H1 (cell line): ENCODE measurements at regions not wholly inside any gene's neighbourhood (a gene's known extent, or its start where the extent isn't known, plus 50 kb on each side); places are given as distances from the start of the nearest gene placed in this dataset.

Experiments
- CTCF ChIA-PET: fragments of 300-600 bp; sonication (Branson Sonifier 250); formaldehyde crosslinking; loops from one replicate; lab custom pipeline; 2021; ENCODE audit not compliant: partially characterized antibody; lab: Charles Lee
- POLR2A ChIA-PET: fragments of 300-600 bp; sonication (Branson Sonifier 250); formaldehyde crosslinking; loops from one replicate; lab custom pipeline; 2021; ENCODE audit warnings: inconsistent platforms; ENCODE audit not compliant: partially characterized antibody; lab: Charles Lee
- DNase-seq, 2 experiments: peaks; one replicate each; pipeline versions ENCODE4 v3.0.0 to v3.0.0-alpha.2; 2010 to 2022; ENCODE audit warnings: low spot score in 2 of 2, low read depth in 1 of 2, mixed read lengths in 1 of 2
- FAIRE-seq: peaks from 2 replicates; lab custom pipeline; 2011; peaks lifted over from hg19 to GRCh38; lab: Jason Lieb, UNC
- H2AFZ ChIP-seq: 2 replicates; pipeline ENCODE4 v1.8.1; 2012; ENCODE audit warnings: low read length, inconsistent platforms
- H2AK5ac ChIP-seq: 2 replicates; pipeline ENCODE4 v1.6.1; 2013; ENCODE audit warnings: low read depth, low read length
- H2BK120ac ChIP-seq: replicated peaks from 2 replicates; pipeline ENCODE3; 2013; ENCODE audit warnings: low read depth, low read length, inconsistent platforms
- H2BK12ac ChIP-seq: 2 replicates; pipeline ENCODE4 v1.6.1; 2013; ENCODE audit warnings: low read depth, low read length
- H2BK15ac ChIP-seq: 2 replicates; pipeline ENCODE4 v1.6.1; 2013; ENCODE audit warnings: low read length
- H2BK20ac ChIP-seq: 2 replicates; pipeline ENCODE4 v1.6.1; 2013; ENCODE audit warnings: low read length
- H2BK5ac ChIP-seq: 2 replicates; pipeline ENCODE4 v1.6.1; 2013; ENCODE audit warnings: low read depth, low read length
- H3K14ac ChIP-seq: 2 replicates; pipeline ENCODE4 v1.6.1; 2013; ENCODE audit warnings: inconsistent platforms; ENCODE audit not compliant: insufficient read length
- H3K18ac ChIP-seq: 2 replicates; pipeline ENCODE4 v1.6.1; 2013; ENCODE audit warnings: low read length; ENCODE audit errors: extremely low read depth
- H3K23ac ChIP-seq: 2 replicates; pipeline ENCODE4 v1.6.1; 2013; ENCODE audit warnings: inconsistent platforms; ENCODE audit not compliant: insufficient read length
- H3K23me2 ChIP-seq: 2 replicates; pipeline ENCODE4 v1.6.1; 2013; ENCODE audit warnings: low read depth, low read length
- H3K27ac ChIP-seq: 2 replicates; pipeline ENCODE4 v1.6.1; 2011; ENCODE audit warnings: low read depth, low read length, inconsistent platforms
- H3K27me3 ChIP-seq, 4 experiments: replicated peaks in 1 of 4; 1 replicate in 1 of 4; 2 replicates in 3 of 4; pipeline versions ENCODE4 v1.6.1 to v1.8.1; 2011 to 2013; ENCODE audit warnings: low read length in 3 of 4, mild to moderate bottlenecking in 3 of 4, inconsistent platforms in 2 of 4, mixed read lengths in 2 of 4, moderate library complexity in 1 of 4; ENCODE audit not compliant: control insufficient read depth in 3 of 4, insufficient read depth in 3 of 4; ENCODE audit errors: extremely low read depth in 1 of 4
- H3K36me3 ChIP-seq, 4 experiments: 2 replicates each; pipeline versions ENCODE4 v1.6.1 to v1.8.1; 2011 to 2013; ENCODE audit warnings: mild to moderate bottlenecking in 4 of 4, low read length in 3 of 4, moderate library complexity in 2 of 4, control low read depth in 1 of 4, inconsistent platforms in 1 of 4; ENCODE audit not compliant: insufficient read depth in 4 of 4, control insufficient read depth in 2 of 4
- H3K4ac ChIP-seq: replicated peaks from 2 replicates; pipeline ENCODE3; 2013; ENCODE audit warnings: low read length, low read depth, mixed read lengths, inconsistent platforms; ENCODE audit not compliant: insufficient read length
- H3K4me1 ChIP-seq, 4 experiments: replicated peaks in 1 of 4; 1 replicate in 1 of 4; 2 replicates in 3 of 4; pipeline versions ENCODE4 v1.6.1 to v1.8.1; 2011 to 2013; ENCODE audit warnings: low read length in 3 of 4, inconsistent platforms in 2 of 4, mixed read lengths in 1 of 4; ENCODE audit not compliant: insufficient read depth in 4 of 4, control insufficient read depth in 3 of 4
- H3K4me2 ChIP-seq, 2 experiments: 2 replicates each; pipeline versions ENCODE4 v1.6.1 to v1.8.1; 2011 to 2013; ENCODE audit warnings: low read depth in 2 of 2, low read length in 2 of 2, control low read depth in 1 of 2, inconsistent platforms in 1 of 2, mild to moderate bottlenecking in 1 of 2; ENCODE audit not compliant: insufficient read depth in 1 of 2
- H3K4me3 ChIP-seq, 4 experiments: fragments of 200-600, 300-600 bp in 1 of 4; sonication (generic), shearing (Covaris generic), sonication (Bioruptor Twin) in 1 of 4; 2 replicates each; pipeline versions ENCODE4 v1.5.1 to v1.8.1; 2011 to 2016; ENCODE audit warnings: low read length in 4 of 4, low read depth in 3 of 4, control low read depth in 2 of 4, inconsistent platforms in 2 of 4, mild to moderate bottlenecking in 2 of 4, mixed read lengths in 1 of 4, moderate library complexity in 1 of 4; ENCODE audit not compliant: insufficient read depth in 2 of 4; ENCODE audit errors: extremely low read depth in 1 of 4
- H3K56ac ChIP-seq: replicated peaks from 2 replicates; pipeline ENCODE3; 2013; ENCODE audit warnings: low read depth, mild to moderate bottlenecking, mixed read lengths, low read length, inconsistent platforms; ENCODE audit not compliant: insufficient read length
- H3K79me1 ChIP-seq: 2 replicates; pipeline ENCODE4 v1.6.1; 2013; ENCODE audit warnings: low read depth, low read length, control low read depth
- H3K79me2 ChIP-seq, 2 experiments: 2 replicates each; pipeline versions ENCODE4 v1.6.1 to v1.8.1; 2012 to 2013; ENCODE audit warnings: low read length in 2 of 2, mild to moderate bottlenecking in 2 of 2, inconsistent platforms in 1 of 2; ENCODE audit not compliant: insufficient read depth in 2 of 2, control insufficient read depth in 1 of 2
- H3K9ac ChIP-seq, 4 experiments: replicated peaks in 1 of 4; 1 replicate in 1 of 4; 2 replicates in 3 of 4; pipeline versions ENCODE4 v1.6.1 to v1.8.1; 2011 to 2013; ENCODE audit warnings: low read depth in 3 of 4, low read length in 3 of 4, control low read depth in 2 of 4, mild to moderate bottlenecking in 2 of 4, moderate library complexity in 2 of 4, inconsistent platforms in 1 of 4; ENCODE audit errors: extremely low read depth in 1 of 4
- H3K9me3 ChIP-seq, 2 experiments: 2 replicates each; pipeline versions ENCODE4 v1.6.1 to v1.8.1; 2012 to 2013; ENCODE audit warnings: mild to moderate bottlenecking in 2 of 2, moderate library complexity in 2 of 2, control low read depth in 1 of 2, inconsistent platforms in 1 of 2, low read depth in 1 of 2, low read length in 1 of 2, mixed read lengths in 1 of 2; ENCODE audit not compliant: insufficient read depth in 2 of 2
- H4K20me1 ChIP-seq, 2 experiments: replicated peaks in 1 of 2; 2 replicates each; pipeline versions ENCODE3 to v1.8.1; 2011 to 2013; ENCODE audit warnings: inconsistent platforms in 2 of 2, low read length in 2 of 2, mild to moderate bottlenecking in 1 of 2; ENCODE audit not compliant: insufficient read depth in 2 of 2, control insufficient read depth in 1 of 2
- H4K5ac ChIP-seq: 2 replicates; pipeline ENCODE4 v1.6.1; 2013; ENCODE audit warnings: low read length, low read depth, mixed read lengths, inconsistent platforms; ENCODE audit not compliant: insufficient read length
- H4K8ac ChIP-seq: 2 replicates; pipeline ENCODE4 v1.8.0; 2013; ENCODE audit warnings: mild to moderate bottlenecking, moderate library complexity, low read length, inconsistent platforms; ENCODE audit not compliant: insufficient read depth; ENCODE audit errors: extremely low read depth
- H4K91ac ChIP-seq: replicated peaks from 2 replicates; pipeline ENCODE3; 2013; ENCODE audit warnings: low read length, mixed read lengths, inconsistent platforms; ENCODE audit not compliant: insufficient read length
- CEBPB ChIP-seq: IDR thresholded peaks from 2 replicates; pipeline ENCODE4 v1.6.1; 2012; ENCODE audit warnings: low read depth, low read length
- EZH2 ChIP-seq: fragments of 200-600 bp; sonication (generic); IDR thresholded peaks from 2 replicates; pipeline ENCODE4 v1.7.1; 2012; ENCODE audit warnings: low read depth, mild to moderate bottlenecking, moderate library complexity, low read length, inconsistent platforms; ENCODE audit not compliant: severe bottlenecking
- GTF2F1 ChIP-seq: IDR thresholded peaks from 2 replicates; pipeline ENCODE4 v1.6.1; 2012; ENCODE audit warnings: low read depth, low read length, improper control_type of control experiment, borderline replicate concordance
- HDAC2 ChIP-seq, 2 experiments: fragments of 300-600 bp in 1 of 2; sonication (generic) in 1 of 2; IDR thresholded peaks; 2 replicates each; pipeline ENCODE4 v1.6.1; 2011 to 2012; ENCODE audit warnings: low read depth in 2 of 2, low read length in 2 of 2, mild to moderate bottlenecking in 2 of 2, moderate library complexity in 2 of 2, borderline replicate concordance in 1 of 2, inconsistent platforms in 1 of 2
- HDAC6 ChIP-seq: IDR thresholded peaks from one replicate; pipeline ENCODE4 v1.7.1; 2012; ENCODE audit warnings: low read depth, mild to moderate bottlenecking, inconsistent platforms, low read length, moderate library complexity
- JUND ChIP-seq: IDR thresholded peaks from 2 replicates; pipeline ENCODE4 v1.6.1; 2011; ENCODE audit warnings: mild to moderate bottlenecking, improper control_type of control experiment, low read length
- KDM1A ChIP-seq: fragments of 200-600, 300-600 bp; sonication (generic); IDR thresholded peaks from 2 replicates; pipeline ENCODE4 v1.7.1; 2016; ENCODE audit warnings: mild to moderate bottlenecking, low read length, borderline replicate concordance
- MAFK ChIP-seq: IDR thresholded peaks from 2 replicates; pipeline ENCODE4 v1.6.1; 2012; ENCODE audit warnings: low read depth, mild to moderate bottlenecking, improper control_type of control experiment, low read length
- SIN3A ChIP-seq, 2 experiments: IDR thresholded peaks in 1 of 2; conservative IDR thresholded peaks in 1 of 2; 2 replicates each; pipeline ENCODE4 v1.6.1; 2011 to 2012; ENCODE audit warnings: low read length in 2 of 2, improper control_type of control experiment in 1 of 2, low read depth in 1 of 2, mild to moderate bottlenecking in 1 of 2
- SIRT6 ChIP-seq: IDR thresholded peaks from one replicate; pipeline ENCODE4 v1.7.1; 2012; ENCODE audit warnings: low read length, inconsistent platforms
- SRF ChIP-seq: IDR thresholded peaks from 2 replicates; pipeline ENCODE4 v1.6.1; 2011; ENCODE audit warnings: mild to moderate bottlenecking, low read depth, low read length, moderate library complexity
- TAF1 ChIP-seq: IDR thresholded peaks from 2 replicates; pipeline ENCODE4 v1.6.1; 2011; ENCODE audit warnings: mild to moderate bottlenecking, low read depth, low read length
- WGBS, 2 experiments: shearing (Covaris generic) in 1 of 2; methylation state at CpG; one replicate each; pipeline versions ENCODE4 v1.1.6 to v1.1.7; 2013 to 2015; ENCODE audit warnings: low lambda C conversion rate in 2 of 2, mixed read lengths in 2 of 2, inconsistent platforms in 1 of 2, low coverage in 1 of 2, missing lambda C conversion rate in 1 of 2; ENCODE audit not compliant: insufficient replicate concordance in 2 of 2, insufficient coverage in 1 of 2, insufficient read length in 1 of 2; ENCODE audit errors: extremely low coverage in 1 of 2, missing lambda C conversion rate in 1 of 2; 5-methylcytosine and 5-hydroxymethylcytosine counted together
- TF ChIP-seq, protein P1 (sequence below): IDR thresholded peaks from 2 replicates; pipeline ENCODE4 v1.6.1; 2011; ENCODE audit warnings: low read length, improper control_type of control experiment

- no peak overlapping the region for H3K4me2 ChIP-seq
- no peak overlapping the region for H3K27ac ChIP-seq
- no peaks in the 10 kb centered on the region for H3K27me3 ChIP-seq
- FAIRE-seq: no peak
- H3K14ac ChIP-seq: no peak overlapping the region
- H3K4me1 ChIP-seq: peaks cover 0 to 2% (median 0%) of the 10 kb centered on the region in 4 experiments; a peak in 1 of 7 replicates
- ChIA-PET POLR2A (no interaction called here), CTCF (interaction anchor here (0.8 to 2.3 kb wide), 7 partner anchors 10 to 124 kb away, joined by 3 to 7 read pairs (median 5); no protein-coding TSS in a partner anchor)
- H3K4me3 ChIP-seq: no peak overlapping the region
- no peak overlapping the region for H2BK15ac ChIP-seq
- no peaks in the 10 kb centered on the region for H3K23me2 ChIP-seq
- no peak overlapping the region for H2AFZ ChIP-seq
- no peaks in the 10 kb centered on the region for H3K36me3 ChIP-seq
- no peak overlapping the region for H2BK20ac ChIP-seq
- 87% methylated on average over 6 of the region's 6 CpGs; no CpG with 5 or more reads in 1 of the 2 experiments for WGBS, 2 experiments
- H4K20me1 ChIP-seq: no peaks in the 10 kb centered on the region
- no peaks in the 10 kb centered on the region for H3K79me1 ChIP-seq
- no peak overlapping the region for H2BK5ac ChIP-seq
- H4K91ac ChIP-seq: no peak overlapping the region
- H3K4ac ChIP-seq: no peak overlapping the region
- H3K9me3 ChIP-seq: no peaks in the 10 kb centered on the region
- no peak overlapping the region for H3K56ac ChIP-seq
- H2AK5ac ChIP-seq: no peak overlapping the region
- no peak overlapping the region for H4K8ac ChIP-seq
- H2BK120ac ChIP-seq: no peak overlapping the region
- no peak overlapping the region for H4K5ac ChIP-seq
- no peak for DNase-seq
- H3K23ac ChIP-seq: no peak overlapping the region
- H3K79me2 ChIP-seq: no peaks in the 10 kb centered on the region
- H3K18ac ChIP-seq: no peak overlapping the region
- H2BK12ac ChIP-seq: no peak overlapping the region
- no peak overlapping the region for H3K9ac ChIP-seq
- TF ChIP-seq CEBPB (no peak), JUND (no peak), SIRT6 (no peak), HDAC6 (no peak), KDM1A (no peak), TAF1 (no peak), EZH2 (no peak), HDAC2 (IDR thresholded peaks at IDR 0.05; ENCODE audit: borderline replicate concordance in 1 of 2, low read depth in 2 of 2, low read length in 2 of 2) (no peak), SIN3A (conservative IDR thresholded peaks at IDR 0.05 in 1 of 2, IDR thresholded peaks at IDR 0.05 in 1 of 2; ENCODE audit: low read depth in 1 of 2, low read length in 2 of 2) (no peak), MAFK (no peak), GTF2F1 (no peak), SRF (no peak)
- TF ChIP-seq, protein P1, sequence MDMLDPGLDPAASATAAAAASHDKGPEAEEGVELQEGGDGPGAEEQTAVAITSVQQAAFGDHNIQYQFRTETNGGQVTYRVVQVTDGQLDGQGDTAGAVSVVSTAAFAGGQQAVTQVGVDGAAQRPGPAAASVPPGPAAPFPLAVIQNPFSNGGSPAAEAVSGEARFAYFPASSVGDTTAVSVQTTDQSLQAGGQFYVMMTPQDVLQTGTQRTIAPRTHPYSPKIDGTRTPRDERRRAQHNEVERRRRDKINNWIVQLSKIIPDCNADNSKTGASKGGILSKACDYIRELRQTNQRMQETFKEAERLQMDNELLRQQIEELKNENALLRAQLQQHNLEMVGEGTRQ: no peak
Observed at GRCh38 chr10:29859521-29860130, 199.8 kb downstream of the JCAD start.
